HUES48 (cell line): ENCODE measurements at regions not wholly inside any gene's neighbourhood (a gene's known extent, or its start where the extent isn't known, plus 50 kb on each side); places are given as distances from the start of the nearest gene placed in this dataset.

Experiments used
- H3K27ac ChIP-seq: one replicate; pipeline ENCODE4 v1.7.0; 2013; ENCODE audit warnings: low read depth, low read length, inconsistent platforms
- H3K27me3 ChIP-seq: 2 replicates; pipeline ENCODE4 v1.6.1; 2013; ENCODE audit warnings: mild to moderate bottlenecking, low read length; ENCODE audit not compliant: control insufficient read depth, insufficient read depth
- H3K36me3 ChIP-seq: 2 replicates; pipeline ENCODE4 v1.6.1; 2013; ENCODE audit warnings: low read length; ENCODE audit not compliant: control insufficient read depth, insufficient read depth
- H3K4me1 ChIP-seq: 2 replicates; pipeline ENCODE4 v1.6.1; 2013; ENCODE audit warnings: mild to moderate bottlenecking, low read length; ENCODE audit not compliant: control insufficient read depth, insufficient read depth
- H3K4me3 ChIP-seq: 2 replicates; pipeline ENCODE4 v1.5.1; 2013; ENCODE audit warnings: mild to moderate bottlenecking, low read depth, low read length
- H3K9ac ChIP-seq: 2 replicates; pipeline ENCODE4 v1.6.1; 2013; ENCODE audit warnings: mild to moderate bottlenecking, low read depth, low read length, moderate library complexity
- H3K9me3 ChIP-seq: 2 replicates; pipeline ENCODE4 v1.6.1; 2013; ENCODE audit warnings: low read length; ENCODE audit not compliant: control insufficient read depth, insufficient read depth

- H3K4me3 ChIP-seq, result no peak overlapping the region
- H3K27me3 ChIP-seq, result no peaks in the 10 kb centered on the region
Observed at GRCh38 chr13:42498521-42498920, 75.4 kb upstream of the TNFSF11 start.

More at GRCh38 chr13:42498521-42498920, 75.4 kb upstream of the TNFSF11 start:
- H3K9me3 ChIP-seq, result no peaks in the 10 kb centered on the region
- H3K36me3 ChIP-seq, result no peaks in the 10 kb centered on the region
- H3K27ac ChIP-seq, result no peak overlapping the region
- no peaks in the 10 kb centered on the region for H3K4me1 ChIP-seq
- H3K9ac ChIP-seq, result no peak overlapping the region
